DND-41 (cell line): ENCODE measurements at regions not wholly inside any gene's neighbourhood (a gene's known extent, or its start where the extent isn't known, plus 50 kb on each side); places are given as distances from the start of the nearest gene placed in this dataset.

Experiments used
- ATAC-seq: fragments of 200-7000 bp; cut with Tn5 transposase; 3 replicates; pipeline ENCODE4 v1.9.1; 2021; ENCODE audit warnings: low read depth; ENCODE audit not compliant: insufficient read depth
- DNase-seq: peaks from one replicate; pipeline ENCODE4 v3.0.0-alpha.2; 2020
- H2AFZ ChIP-seq: 2 replicates; pipeline ENCODE4 v1.6.0; 2012; ENCODE audit warnings: low read depth, low read length
- H3K27ac ChIP-seq: 2 replicates; pipeline ENCODE4 v1.5.1; 2012; ENCODE audit warnings: low read length, inconsistent platforms
- H3K27me3 ChIP-seq: fragments of 200-600 bp; sonication (generic); 2 replicates; pipeline ENCODE4 v1.6.0; 2012; ENCODE audit warnings: low read length, mild to moderate bottlenecking, inconsistent platforms; ENCODE audit not compliant: insufficient read depth, poor library complexity
- H3K36me3 ChIP-seq: 2 replicates; pipeline ENCODE4 v1.5.1; 2012; ENCODE audit warnings: low read length, inconsistent platforms; ENCODE audit not compliant: insufficient read depth
- H3K4me1 ChIP-seq: 2 replicates; pipeline ENCODE4 v1.5.1; 2012; ENCODE audit warnings: mild to moderate bottlenecking, low read length; ENCODE audit not compliant: insufficient read depth
- H3K4me2 ChIP-seq: 2 replicates; pipeline ENCODE4 v1.6.0; 2012; ENCODE audit warnings: mild to moderate bottlenecking, moderate library complexity, low read length, inconsistent platforms; ENCODE audit not compliant: insufficient read depth
- H3K4me3 ChIP-seq, 2 experiments: fragments of 200-600 bp in 1 of 2; shearing (Covaris generic) in 1 of 2; 2 replicates each; pipeline ENCODE4 v1.5.1; 2012 to 2016; ENCODE audit warnings: inconsistent platforms in 2 of 2, low read length in 2 of 2, mild to moderate bottlenecking in 2 of 2, low read depth in 1 of 2, moderate library complexity in 1 of 2
- H3K79me2 ChIP-seq: 2 replicates; pipeline ENCODE4 v1.6.0; 2012; ENCODE audit warnings: low read length, inconsistent platforms; ENCODE audit not compliant: insufficient read depth
- H3K9ac ChIP-seq: 2 replicates; pipeline ENCODE4 v1.6.0; 2012; ENCODE audit warnings: low read depth, mild to moderate bottlenecking, inconsistent platforms, low read length, moderate library complexity
- H3K9me3 ChIP-seq: 2 replicates; pipeline ENCODE4 v1.5.1; 2012; ENCODE audit warnings: low read length, moderate library complexity, mild to moderate bottlenecking, inconsistent platforms; ENCODE audit not compliant: insufficient read depth, severe bottlenecking
- H4K20me1 ChIP-seq: 2 replicates; pipeline ENCODE4 v1.6.0; 2012; ENCODE audit warnings: low read length; ENCODE audit not compliant: insufficient read depth
- CTCF ChIP-seq: IDR thresholded peaks from 2 replicates; pipeline ENCODE4 v1.5.1; 2012; ENCODE audit warnings: borderline replicate concordance, low read length, moderate library complexity, mild to moderate bottlenecking; ENCODE audit not compliant: poor library complexity, severe bottlenecking; ENCODE audit errors: extremely low read depth
- EZH2 ChIP-seq: IDR thresholded peaks from 3 replicates; pipeline ENCODE4 v1.6.1; 2012; ENCODE audit warnings: borderline replicate concordance, low read depth, mild to moderate bottlenecking, moderate library complexity, low read length, inconsistent platforms; ENCODE audit not compliant: severe bottlenecking

DNA sequence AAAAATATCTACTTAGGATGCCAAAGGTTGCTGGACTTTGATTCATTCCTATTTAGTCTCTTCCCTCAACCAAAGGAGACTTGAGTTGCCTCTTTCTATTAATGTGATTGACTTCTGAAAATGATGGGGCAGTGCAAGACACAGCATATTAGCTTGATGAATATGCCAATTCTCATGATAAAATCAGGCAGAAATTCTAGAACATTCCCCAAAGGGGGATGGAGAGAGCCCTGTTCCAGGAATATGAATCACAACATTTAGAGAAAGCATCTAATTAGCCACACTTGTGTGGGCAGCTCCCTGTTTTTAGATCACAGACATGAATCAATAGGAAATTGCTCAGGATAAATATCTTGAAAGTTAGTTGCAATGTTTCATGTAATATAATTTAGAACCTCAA, 584.0 kb upstream of the CDH8 start:
- no peak for ATAC-seq
- Histone ChIP-seq H3K9me3 (no peaks in the 10 kb centered on the region), H2AFZ (no peak overlapping the region), H3K4me2 (no peak overlapping the region), H3K4me3 (no peak overlapping the region), H3K27me3 (no peaks in the 10 kb centered on the region), H3K9ac (no peak overlapping the region), H3K36me3 (no peaks in the 10 kb centered on the region), H3K79me2 (no peaks in the 10 kb centered on the region), H3K4me1 (no peaks in the 10 kb centered on the region), H3K27ac (no peak overlapping the region), H4K20me1 (no peaks in the 10 kb centered on the region)
- DNase-seq: no peak
- no peak for TF ChIP-seq CTCF
- no peak for TF ChIP-seq EZH2

DNA sequence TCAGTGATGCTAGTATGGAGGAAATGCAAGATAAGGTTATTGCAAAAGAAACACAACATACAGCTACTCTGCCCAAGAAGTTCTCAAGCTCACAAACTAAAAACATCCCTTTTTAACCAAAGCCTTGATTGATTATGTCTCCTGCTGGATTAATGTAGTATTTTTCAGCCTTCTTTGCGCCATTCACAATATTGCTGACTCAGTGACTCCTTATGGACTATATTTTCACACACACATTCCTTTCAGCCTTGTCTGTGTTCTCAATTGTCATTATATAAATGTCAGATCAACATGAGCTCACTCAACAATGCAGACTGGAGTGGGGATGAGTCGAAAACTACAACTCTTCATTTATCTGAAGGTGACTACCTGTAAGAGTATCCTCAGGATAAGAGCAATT, 579.3 kb upstream of the CDH8 start:
- Histone ChIP-seq H2AFZ (no peak overlapping the region), H3K79me2 (no peaks in the 10 kb centered on the region), H4K20me1 (no peaks in the 10 kb centered on the region), H3K4me1 (no peaks in the 10 kb centered on the region), H3K36me3 (no peaks in the 10 kb centered on the region), H3K9me3 (no peaks in the 10 kb centered on the region), H3K27ac (no peak overlapping the region), H3K27me3 (no peaks in the 10 kb centered on the region), H3K4me3 (no peak overlapping the region), H3K9ac (no peak overlapping the region), H3K4me2 (no peak overlapping the region)
- DNase-seq (no peak), ATAC-seq (no peak)
- TF ChIP-seq CTCF (no peak), EZH2 (no peak)

DNA sequence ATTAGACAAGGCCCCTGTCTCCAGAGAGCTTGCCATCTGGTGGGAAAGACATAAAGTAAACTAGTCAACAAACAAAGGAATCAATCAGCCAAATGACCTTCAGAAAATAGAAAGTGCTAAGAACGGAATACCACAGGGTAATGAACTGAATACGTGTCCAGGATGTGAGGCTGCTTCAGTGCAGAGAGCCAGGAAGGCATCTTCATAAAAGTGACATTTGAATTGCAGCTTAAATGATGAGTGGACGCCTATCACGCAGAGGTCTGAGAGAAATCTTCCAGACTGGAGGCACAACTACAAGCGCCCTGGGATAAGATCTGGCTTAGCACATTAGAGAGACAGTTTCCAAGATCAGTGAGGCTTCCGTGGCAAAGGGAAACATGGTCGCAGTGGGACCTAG, 574.1 kb upstream of the CDH8 start:
- no peak overlapping the region for H3K9ac ChIP-seq
- DNase-seq: no peak
- no peak overlapping the region for H3K4me3 ChIP-seq
- H4K20me1 ChIP-seq: no peaks in the 10 kb centered on the region
- no peaks in the 10 kb centered on the region for H3K4me1 ChIP-seq
- TF ChIP-seq EZH2 (no peak), CTCF (no peak)
- no peak overlapping the region for H3K4me2 ChIP-seq
- no peaks in the 10 kb centered on the region for H3K9me3 ChIP-seq
- H3K79me2 ChIP-seq: no peaks in the 10 kb centered on the region
- H3K27ac ChIP-seq: no peak overlapping the region
- H3K36me3 ChIP-seq: no peaks in the 10 kb centered on the region
- H3K27me3 ChIP-seq: no peaks in the 10 kb centered on the region
- ATAC-seq: no peak
- no peak overlapping the region for H2AFZ ChIP-seq

GRCh38 chr16:62602790-62603189, 566.6 kb upstream of the CDH8 start:
- H4K20me1 ChIP-seq: no peaks in the 10 kb centered on the region
- H3K79me2 ChIP-seq: no peaks in the 10 kb centered on the region
- no peaks in the 10 kb centered on the region for H3K4me1 ChIP-seq
- no peaks in the 10 kb centered on the region for H3K36me3 ChIP-seq
- no peak overlapping the region for H3K27ac ChIP-seq
- no peak overlapping the region for H3K4me2 ChIP-seq
- no peak overlapping the region for H3K4me3 ChIP-seq
- no peaks in the 10 kb centered on the region for H3K27me3 ChIP-seq
- no peak for DNase-seq
- H2AFZ ChIP-seq: no peak overlapping the region
- H3K9ac ChIP-seq: no peak overlapping the region
- no peak for ATAC-seq
- no peak for TF ChIP-seq CTCF
- TF ChIP-seq EZH2: no peak
- H3K9me3 ChIP-seq: no peaks in the 10 kb centered on the region
